Activated B cell treated with CpG ODN at 0.5 μM for 24 hours (primary cell): ENCODE measurements at regions not wholly inside any gene's neighbourhood (a gene's known extent, or its start where the extent isn't known, plus 50 kb on each side); places are given as distances from the start of the nearest gene placed in this dataset.

Experiments used
- ATAC-seq: fragments of 200-7000 bp; cut with Tn5 transposase; one replicate; pipeline ENCODE4 v1.10.0; 2021; ENCODE audit warnings: low read depth, mild to moderate bottlenecking, moderate library complexity
- CTCF ChIA-PET: fragments of 350-600 bp; sonication (Branson Sonifier 250); formaldehyde crosslinking; loops from one replicate; lab custom pipeline; 2021; ENCODE audit warnings: antibody characterized with exemption; lab: Charles Lee
- POLR2A ChIA-PET: fragments of 350-600 bp; sonication (Branson Sonifier 250); formaldehyde crosslinking; loops from one replicate; lab custom pipeline; 2021; ENCODE audit warnings: antibody characterized with exemption; lab: Charles Lee
- DNase-seq: peaks from one replicate; pipeline ENCODE4 v3.0.0; 2022
- H3K27ac Mint-ChIP-seq: one replicate; pipeline ENCODE4 v1.8.0; 2020; ENCODE audit warnings: mixed read lengths
- H3K27me3 Mint-ChIP-seq: one replicate; pipeline ENCODE4 v1.8.0; 2021; ENCODE audit warnings: mixed read lengths
- H3K36me3 Mint-ChIP-seq: one replicate; pipeline ENCODE4 v1.8.0; 2021; ENCODE audit warnings: low read depth, mixed read lengths
- H3K4me1 Mint-ChIP-seq: one replicate; pipeline ENCODE4 v1.8.0; 2021; ENCODE audit warnings: mixed read lengths
- H3K4me3 Mint-ChIP-seq: one replicate; pipeline ENCODE4 v1.8.0; 2020; ENCODE audit warnings: mild to moderate bottlenecking, mixed read lengths
- H3K9me3 Mint-ChIP-seq: one replicate; pipeline ENCODE4 v1.8.0; 2020; ENCODE audit warnings: mixed read lengths
- CTCF ChIP-seq: fragments of 200-600 bp; IDR thresholded peaks from one replicate; pipeline ENCODE4 v1.8.0; 2022; ENCODE audit warnings: antibody characterized with exemption, mild to moderate bottlenecking
- intact Hi-C: fragments of 100-400 bp; cut with micrococcal nuclease; formaldehyde crosslinking; loops from one replicate; pipeline ENCODE4 v1.15.1; 2024

- ChIA-PET CTCF (no interaction called here), POLR2A (no interaction called here)
- ATAC-seq (no peak), DNase-seq (no peak)
- Mint-ChIP-seq H3K27ac (no peak overlapping the region), H3K36me3 (no peaks in the 10 kb centered on the region), H3K9me3 (no peaks in the 10 kb centered on the region), H3K27me3 (peaks cover 4% of the 10 kb centered on the region), H3K4me1 (no peaks in the 10 kb centered on the region), H3K4me3 (no peak overlapping the region)
- TF ChIP-seq CTCF: no peak
- intact Hi-C loops: no loop called here
Measured at GRCh38 chr3:184449161-184449515, 69.3 kb downstream of the CHRD start.

- ChIA-PET CTCF (no interaction called here), POLR2A (no interaction called here)
- TF ChIP-seq CTCF: no peak
- no peak for DNase-seq
- Mint-ChIP-seq H3K4me3 (no peak overlapping the region), H3K27me3 (peaks cover 4% of the 10 kb centered on the region), H3K9me3 (no peaks in the 10 kb centered on the region), H3K36me3 (no peaks in the 10 kb centered on the region), H3K27ac (no peak overlapping the region), H3K4me1 (no peaks in the 10 kb centered on the region)
- ATAC-seq: no peak
- intact Hi-C loops: no loop called here
Measured at GRCh38 chr3:184450547-184450946, 70.7 kb downstream of the CHRD start.

GRCh38 chr3:184453296-184453695 lies 73.4 kb downstream of the CHRD start:
- Mint-ChIP-seq H3K4me3 (no peak overlapping the region), H3K36me3 (no peaks in the 10 kb centered on the region), H3K27ac (no peak overlapping the region), H3K27me3 (peaks cover 8% of the 10 kb centered on the region), H3K9me3 (peaks cover 4% of the 10 kb centered on the region), H3K4me1 (no peaks in the 10 kb centered on the region)
- intact Hi-C loops: no loop called here
- no peak for TF ChIP-seq CTCF
- DNase-seq (no peak), ATAC-seq (no peak)
- CTCF ChIA-PET: no interaction called here
- POLR2A ChIA-PET: no interaction called here

GRCh38 chr3:184455991-184456390 lies 76.1 kb downstream of the CHRD start:
- POLR2A ChIA-PET: no interaction called here
- peaks cover 12% of the 10 kb centered on the region for H3K27me3 Mint-ChIP-seq
- H3K9me3 Mint-ChIP-seq: peaks cover 4% of the 10 kb centered on the region
- no peak for ATAC-seq
- H3K4me3 Mint-ChIP-seq: no peak overlapping the region
- DNase-seq: no peak
- no peak overlapping the region for H3K27ac Mint-ChIP-seq
- TF ChIP-seq CTCF: no peak
- CTCF ChIA-PET: no interaction called here
- no peaks in the 10 kb centered on the region for H3K4me1 Mint-ChIP-seq
- H3K36me3 Mint-ChIP-seq: no peaks in the 10 kb centered on the region
- intact Hi-C loops: no loop called here

GRCh38 chr3:184456476-184456875 lies 76.6 kb downstream of the CHRD start:
- Mint-ChIP-seq H3K4me3 (no peak overlapping the region), H3K27ac (no peak overlapping the region), H3K4me1 (no peaks in the 10 kb centered on the region), H3K9me3 (peaks cover 4% of the 10 kb centered on the region), H3K27me3 (peaks cover 12% of the 10 kb centered on the region), H3K36me3 (no peaks in the 10 kb centered on the region)
- ATAC-seq (no peak), DNase-seq (no peak)
- intact Hi-C loops: no loop called here
- ChIA-PET CTCF (no interaction called here), POLR2A (no interaction called here)
- TF ChIP-seq CTCF: no peak
